ENCODE measurements at regions not wholly inside any gene's neighbourhood (a gene's known extent, or its start where the extent isn't known, plus 50 kb on each side); places are given as distances from the start of the nearest gene placed in this dataset.

- TF ChIP-seq POLR2AphosphoS5 (IDR thresholded peaks at IDR 0.05; ENCODE audit: low read depth, low read length) (no peak), REST (IDR thresholded peaks at IDR 0.05; ENCODE audit: low read depth) (no peak), SIN3A (IDR thresholded peaks at IDR 0.05; ENCODE audit: low read depth) (no peak), MAX (IDR thresholded peaks at IDR 0.05) (no peak), POLR2A (IDR thresholded peaks at IDR 0.05; ENCODE audit: borderline replicate concordance, extremely low read depth, insufficient read depth, insufficient read length) (no peak), ELF1 (IDR thresholded peaks at IDR 0.05; ENCODE audit: borderline replicate concordance, low read depth) (no peak), SP1 (IDR thresholded peaks at IDR 0.05; ENCODE audit: low read depth) (no peak), CTCF (IDR thresholded peaks at IDR 0.05 in 2 of 3, conservative IDR thresholded peaks at IDR 0.05 in 1 of 3; ENCODE audit: borderline replicate concordance in 1 of 3, insufficient read depth in 1 of 3, low read depth in 2 of 3, low read length in 2 of 3) (no peak), RAD21 (IDR thresholded peaks at IDR 0.05; ENCODE audit: low read depth) (no peak)
These were observed 84.7 kb downstream of the LHX9 start for GRCh38 chr1:198001776-198002408.
